Endothelial cell of umbilical vein (primary cell): ENCODE measurements at regions not wholly inside any gene's neighbourhood (a gene's known extent, or its start where the extent isn't known, plus 50 kb on each side); places are given as distances from the start of the nearest gene placed in this dataset.

ENCODE experiments used
- BruUV-seq: library from RNA; stranded (reverse); fragments of 400-500 nt; replicated peaks from 2 replicates; lab custom pipeline; 2021; lab: Mats Ljungman, UMichigan
- CTCF ChIA-PET: fragments of 300-600, 350-600 bp; sonication (Branson Sonifier 250); formaldehyde crosslinking; loops from one replicate; lab custom pipeline; 2021; ENCODE audit warnings: antibody characterized with exemption, inconsistent platforms; lab: Charles Lee
- POLR2A ChIA-PET: fragments of 300-600, 350-600 bp; sonication (Branson Sonifier 250); formaldehyde crosslinking; loops from one replicate; lab custom pipeline; 2021; ENCODE audit warnings: antibody characterized with exemption, inconsistent platforms; lab: Charles Lee
- DNase-seq: peaks from one replicate; pipeline ENCODE4 v3.0.0-alpha.2; 2011; ENCODE audit warnings: low read depth, low spot score
- FAIRE-seq: peaks from 2 replicates; lab custom pipeline; 2011; peaks lifted over from hg19 to GRCh38; lab: Jason Lieb, UNC
- H2AFZ ChIP-seq: 2 replicates; pipeline ENCODE4 v1.6.0; 2012; ENCODE audit warnings: low read depth, low read length, control low read depth, inconsistent platforms
- H3K27ac ChIP-seq: 2 replicates; pipeline ENCODE4 v1.5.1; 2011; ENCODE audit warnings: low read depth, mild to moderate bottlenecking, control low read depth, low read length, moderate library complexity; ENCODE audit not compliant: insufficient read depth
- H3K27me3 ChIP-seq, 2 experiments: 2 replicates each; pipeline versions ENCODE4 v1.6.0 to v1.6.1; 2011; ENCODE audit warnings: low read length in 2 of 2, mixed read lengths in 1 of 2; ENCODE audit not compliant: control insufficient read depth in 2 of 2, insufficient read depth in 2 of 2
- H3K36me3 ChIP-seq, 2 experiments: 2 replicates in 1 of 2; 3 replicates in 1 of 2; pipeline ENCODE4 v1.5.1; 2011; ENCODE audit warnings: low read length in 2 of 2, mild to moderate bottlenecking in 1 of 2, moderate library complexity in 1 of 2; ENCODE audit not compliant: control insufficient read depth in 2 of 2, insufficient read depth in 2 of 2; ENCODE audit errors: extremely low read depth in 1 of 2
- H3K4me1 ChIP-seq: 3 replicates; pipeline ENCODE4 v1.5.1; 2011; ENCODE audit warnings: mild to moderate bottlenecking, low read length; ENCODE audit not compliant: control insufficient read depth, insufficient read depth; ENCODE audit errors: extremely low read depth
- H3K4me2 ChIP-seq: 2 replicates; pipeline ENCODE4 v1.6.1; 2011; ENCODE audit warnings: low read length, control low read depth, mixed read lengths; ENCODE audit not compliant: insufficient read depth
- H3K4me3 ChIP-seq, 3 experiments: fragments of 200-600 bp in 1 of 3; sonication (generic), shearing (Covaris generic) in 1 of 3; replicated peaks in 1 of 3; 2 replicates each; pipeline ENCODE4 v1.5.1; 2011 to 2016; ENCODE audit warnings: control low read depth in 3 of 3, low read length in 3 of 3, mild to moderate bottlenecking in 2 of 3, inconsistent platforms in 1 of 3, low read depth in 1 of 3, moderate library complexity in 1 of 3; ENCODE audit not compliant: insufficient read depth in 1 of 3
- H3K79me2 ChIP-seq: 2 replicates; pipeline ENCODE4 v1.6.0; 2012; ENCODE audit warnings: low read length, inconsistent platforms; ENCODE audit not compliant: control insufficient read depth, insufficient read depth
- H3K9ac ChIP-seq: replicated peaks from 2 replicates; pipeline ENCODE3; 2011; ENCODE audit warnings: low read length, control low read depth; ENCODE audit not compliant: insufficient read depth; ENCODE audit errors: extremely low read depth
- H3K9me1 ChIP-seq: replicated peaks from 3 replicates; pipeline ENCODE4 v1.6.0; 2011; ENCODE audit warnings: mild to moderate bottlenecking, low read length; ENCODE audit not compliant: control insufficient read depth, insufficient read depth; ENCODE audit errors: extremely low read depth
- H3K9me3 ChIP-seq: replicated peaks from 2 replicates; pipeline ENCODE4 v1.5.1; 2012; ENCODE audit warnings: low read length, inconsistent platforms; ENCODE audit not compliant: control insufficient read depth, insufficient read depth
- H4K20me1 ChIP-seq: replicated peaks from 2 replicates; pipeline ENCODE3; 2011; ENCODE audit warnings: mild to moderate bottlenecking, low read length; ENCODE audit not compliant: control insufficient read depth, insufficient read depth; ENCODE audit errors: extremely low read depth
- EZH2 ChIP-seq: IDR thresholded peaks from 2 replicates; pipeline ENCODE4 v1.6.1; 2012; ENCODE audit warnings: borderline replicate concordance, low read depth, mild to moderate bottlenecking, moderate library complexity, low read length, inconsistent platforms; ENCODE audit not compliant: severe bottlenecking
- GATA2 ChIP-seq: IDR thresholded peaks from 2 replicates; pipeline ENCODE4 v1.7.0; 2011; ENCODE audit warnings: low read depth, mild to moderate bottlenecking, moderate library complexity, mixed read lengths, low read length; ENCODE audit not compliant: insufficient read length, insufficient read depth
- JUN ChIP-seq: IDR thresholded peaks from 2 replicates; pipeline ENCODE4 v1.6.1; 2011; ENCODE audit warnings: borderline replicate concordance, low read depth; ENCODE audit not compliant: insufficient read length, insufficient read depth
- MYC ChIP-seq: IDR thresholded peaks from one replicate; pipeline ENCODE4 v1.6.1; 2011; ENCODE audit warnings: mild to moderate bottlenecking, low read depth, low read length
- POLR2A ChIP-seq: IDR thresholded peaks from 2 replicates; pipeline ENCODE4 v1.6.1; 2012; ENCODE audit warnings: low read depth, mild to moderate bottlenecking, control low read depth, low read length
- POLR2AphosphoS5 ChIP-seq: IDR thresholded peaks from 2 replicates; pipeline ENCODE4 v1.6.1; 2012; ENCODE audit warnings: low read depth, mild to moderate bottlenecking, control low read depth, low read length, moderate library complexity; ENCODE audit not compliant: insufficient read depth
- dilution Hi-C: fragments of 300-500 bp; cut with MboI; formaldehyde crosslinking; loops from one replicate; pipeline ENCODE4 v1.15.0; 2019; ENCODE audit warnings: low sequenced_read_pairs; ENCODE audit not compliant: extremely low pct_ligation_motif_present
- intact Hi-C: fragments of 100-400 bp; cut with micrococcal nuclease; formaldehyde crosslinking; loops from one replicate; pipeline ENCODE4 v1.10.0; 2022
- TF ChIP-seq, protein P1 (sequence below), 2 donors: IDR thresholded peaks; 1 replicate in 1 of 2; 2 replicates in 1 of 2; pipeline ENCODE4 v1.5.1; 2011; ENCODE audit warnings: low read length in 2 of 2, mild to moderate bottlenecking in 2 of 2, moderate library complexity in 2 of 2, control low read depth in 1 of 2, inconsistent platforms in 1 of 2, low read depth in 1 of 2; ENCODE audit not compliant: insufficient read depth in 1 of 2; ENCODE audit errors: extremely low read depth in 1 of 2
- TF ChIP-seq, protein P2 (sequence below): IDR thresholded peaks from 2 replicates; pipeline ENCODE4 v1.6.1; 2011; ENCODE audit not compliant: insufficient read depth, insufficient read length

DNA sequence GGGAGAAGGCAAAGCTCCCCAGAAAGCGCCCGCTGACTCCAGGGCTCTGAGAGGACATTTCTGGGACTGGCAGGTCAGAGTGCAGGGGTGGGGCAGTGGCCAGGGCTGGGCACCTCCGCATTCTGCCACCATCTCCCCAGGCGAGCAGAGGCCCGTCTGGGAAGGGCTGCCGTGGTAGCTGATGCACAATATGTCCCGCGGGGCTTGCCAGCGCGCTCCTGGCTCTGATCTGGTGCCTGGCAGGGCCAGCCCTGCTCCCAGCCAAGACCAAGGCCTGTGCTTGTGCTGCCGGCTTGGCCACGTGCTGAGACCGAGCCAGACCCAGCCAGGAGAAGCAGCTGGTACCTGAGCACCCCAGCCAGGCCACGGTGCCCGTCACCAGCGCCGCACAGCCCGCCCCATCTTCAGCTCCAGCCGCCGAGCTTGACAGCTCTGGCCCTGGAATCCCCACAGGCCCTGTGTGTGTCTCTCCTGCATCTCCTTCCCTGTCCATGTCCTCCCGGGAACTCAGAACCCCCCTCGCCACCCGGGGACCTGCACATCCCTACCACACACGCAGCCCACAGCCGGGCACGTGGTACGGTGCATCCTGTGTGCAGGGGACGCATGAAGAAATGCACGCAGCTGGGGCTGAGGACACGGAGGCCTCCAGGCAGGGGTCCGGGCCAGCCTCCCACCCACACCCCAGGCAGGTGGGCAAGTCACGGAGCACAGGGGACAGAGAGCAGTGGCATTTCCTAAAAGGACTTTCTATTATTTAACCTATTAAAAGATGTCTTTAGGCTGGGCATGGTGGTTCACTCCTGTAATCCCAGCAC is 68.6 kb upstream of the C14orf180 start:
- POLR2A ChIA-PET, result no interaction called here
- Histone ChIP-seq H4K20me1 (no peaks in the 10 kb centered on the region), H3K9me1 (no peaks in the 10 kb centered on the region), H3K4me2 (no peak overlapping the region), H3K9me3 (no peaks in the 10 kb centered on the region), H3K4me3 (no peak overlapping the region), H3K36me3 (no peaks in the 10 kb centered on the region), H2AFZ (no peak overlapping the region), H3K79me2 (no peaks in the 10 kb centered on the region), H3K27ac (no peak overlapping the region), H3K27me3 (no peaks in the 10 kb centered on the region), H3K9ac (no peak overlapping the region), H3K4me1 (no peaks in the 10 kb centered on the region)
- dilution Hi-C loops (no loop called here), intact Hi-C loops (no loop called here)
- BruUV-seq, result no TSS peak
- CTCF ChIA-PET, result interaction anchor here (1.0 to 1.8 kb wide), 2 partner anchors 53 to 373 kb away, joined by 3 to 15 read pairs; no protein-coding TSS in a partner anchor
- TF ChIP-seq, protein P1, sequence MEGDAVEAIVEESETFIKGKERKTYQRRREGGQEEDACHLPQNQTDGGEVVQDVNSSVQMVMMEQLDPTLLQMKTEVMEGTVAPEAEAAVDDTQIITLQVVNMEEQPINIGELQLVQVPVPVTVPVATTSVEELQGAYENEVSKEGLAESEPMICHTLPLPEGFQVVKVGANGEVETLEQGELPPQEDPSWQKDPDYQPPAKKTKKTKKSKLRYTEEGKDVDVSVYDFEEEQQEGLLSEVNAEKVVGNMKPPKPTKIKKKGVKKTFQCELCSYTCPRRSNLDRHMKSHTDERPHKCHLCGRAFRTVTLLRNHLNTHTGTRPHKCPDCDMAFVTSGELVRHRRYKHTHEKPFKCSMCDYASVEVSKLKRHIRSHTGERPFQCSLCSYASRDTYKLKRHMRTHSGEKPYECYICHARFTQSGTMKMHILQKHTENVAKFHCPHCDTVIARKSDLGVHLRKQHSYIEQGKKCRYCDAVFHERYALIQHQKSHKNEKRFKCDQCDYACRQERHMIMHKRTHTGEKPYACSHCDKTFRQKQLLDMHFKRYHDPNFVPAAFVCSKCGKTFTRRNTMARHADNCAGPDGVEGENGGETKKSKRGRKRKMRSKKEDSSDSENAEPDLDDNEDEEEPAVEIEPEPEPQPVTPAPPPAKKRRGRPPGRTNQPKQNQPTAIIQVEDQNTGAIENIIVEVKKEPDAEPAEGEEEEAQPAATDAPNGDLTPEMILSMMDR (IDR thresholded peaks at IDR 0.05; ENCODE audit: extremely low read depth in 1 of 2, insufficient read depth in 1 of 2, low read depth in 1 of 2, low read length in 2 of 2), result no peak
- TF ChIP-seq POLR2A, result no peak
- TF ChIP-seq POLR2AphosphoS5, result no peak
- TF ChIP-seq, protein P2, sequence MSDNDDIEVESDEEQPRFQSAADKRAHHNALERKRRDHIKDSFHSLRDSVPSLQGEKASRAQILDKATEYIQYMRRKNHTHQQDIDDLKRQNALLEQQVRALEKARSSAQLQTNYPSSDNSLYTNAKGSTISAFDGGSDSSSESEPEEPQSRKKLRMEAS, result no peak
- TF ChIP-seq JUN, result no peak
- TF ChIP-seq EZH2, result no peak
- no peak for TF ChIP-seq MYC
- no peak for TF ChIP-seq GATA2
- FAIRE-seq (no peak), DNase-seq (no peak)
